ENCODE measurements at regions not wholly inside any gene's neighbourhood (a gene's known extent, or its start where the extent isn't known, plus 50 kb on each side); places are given as distances from the start of the nearest gene placed in this dataset.

GRCh38 chr1:116193768-116194167, 82.6 kb downstream of the MAB21L3 start:
- Mint-ChIP-seq H3K36me3 (ENCODE audit: insufficient read depth in 1 of 3, low read depth in 3 of 3) (peaks cover 0 to 4% (median 2%) of the 10 kb centered on the region in 3 experiments; a peak in 2 of 7 replicates), H3K4me3 (no peak overlapping the region), H3K27ac (no peak overlapping the region), H3K9me3 (peaks cover 3 to 5% of the 10 kb centered on the region in 2 experiments; a peak in 3 of 5 replicates), H3K27me3 (ENCODE audit: low read depth) (peaks cover 2% of the 10 kb centered on the region; the same call in 1 of the 2 replicates), H3K4me1 (peaks cover 5 to 6% of the 10 kb centered on the region in 2 experiments)
- Histone ChIP-seq H3K9me3 (ENCODE audit: control insufficient read depth, low read depth, low read length) (no peaks in the 10 kb centered on the region), H3K23ac (ENCODE audit: insufficient read length, low read depth, low read length) (no peak overlapping the region), H3K27me3 (ENCODE audit: insufficient read depth, low read length) (no peaks in the 10 kb centered on the region), H4K91ac (ENCODE audit: insufficient read length, low read depth, low read length) (no peak overlapping the region), H2AK5ac (ENCODE audit: insufficient read length, low read length) (no peak overlapping the region), H2BK5ac (ENCODE audit: insufficient read length, low read length) (no peak overlapping the region), H3K9ac (ENCODE audit: extremely low read depth, insufficient read length, low read length) (no peak overlapping the region), H3K79me1 (ENCODE audit: insufficient read depth, low read depth, low read length, poor library complexity, severe bottlenecking) (no peaks in the 10 kb centered on the region), H2BK120ac (ENCODE audit: low read depth, low read length, poor library complexity, severe bottlenecking) (no peak overlapping the region), H2BK12ac (ENCODE audit: insufficient read length, low read depth, low read length) (no peak overlapping the region), H3K18ac (ENCODE audit: insufficient read length, low read depth, low read length) (no peak overlapping the region), H3K79me2 (ENCODE audit: insufficient read depth, low read length) (no peaks in the 10 kb centered on the region), H3K4me2 (ENCODE audit: insufficient read depth, insufficient read length, low read length) (no peak overlapping the region), H2BK15ac (ENCODE audit: low read depth, low read length) (no peak overlapping the region), H2BK20ac (ENCODE audit: low read depth, low read length, poor library complexity, severe bottlenecking) (no peak overlapping the region), H4K8ac (replicated peaks; ENCODE audit: insufficient read length, low read depth, low read length) (no peak overlapping the region), H3K4ac (ENCODE audit: low read depth, low read length) (no peak overlapping the region), H3K4me1 (ENCODE audit: insufficient read depth, low read length) (peaks cover 3% of the 10 kb centered on the region; the same call in 1 of the 2 replicates), H3T11ph (ENCODE audit: low read length) (no peak overlapping the region), H3K23me2 (ENCODE audit: insufficient read length, low read depth, low read length, poor library complexity, severe bottlenecking) (no peaks in the 10 kb centered on the region), H2AFZ (ENCODE audit: low read length) (no peak overlapping the region), H3K27ac (ENCODE audit: insufficient read length, low read depth, low read length) (no peak overlapping the region), H3K56ac (ENCODE audit: insufficient read length, low read depth, low read length) (no peak overlapping the region), H4K20me1 (ENCODE audit: control insufficient read depth, insufficient read depth, insufficient read length) (no peaks in the 10 kb centered on the region), H4K5ac (ENCODE audit: insufficient read length, low read depth, low read length) (no peak overlapping the region), H3K14ac (ENCODE audit: insufficient read depth, low read length) (no peak overlapping the region)
- no CpG with 5 or more reads among the region's 2 CpGs for WGBS (ENCODE audit: extremely low coverage, insufficient read length, low lambda C conversion rate)
- DNase-seq: no peak
- no peak for TF ChIP-seq CTCF (conservative IDR thresholded peaks at IDR 0.05)
